ENCODE measurements at regions not wholly inside any gene's neighbourhood (a gene's known extent, or its start where the extent isn't known, plus 50 kb on each side); places are given as distances from the start of the nearest gene placed in this dataset.

GRCh38 chr16:82476786-82477185 lies 150.0 kb upstream of the CDH13 start:
- DNase-seq (ENCODE audit: low spot score): no peak
- in situ Hi-C loops (cut with MboI; ENCODE audit: low pct_unique_long_range_greater_than_20kb, low sequenced_read_pairs, unreplicated experiment): no loop called here
- TF ChIP-seq CTCF (IDR thresholded peaks at IDR 0.05; ENCODE audit: extremely low read depth, insufficient read depth, missing control alignments): no peak

- in situ Hi-C loops (cut with MboI; ENCODE audit: low pct_unique_long_range_greater_than_20kb, low sequenced_read_pairs, unreplicated experiment): no loop called here
- DNase-seq (ENCODE audit: low spot score): no peak
- TF ChIP-seq CTCF (IDR thresholded peaks at IDR 0.05; ENCODE audit: extremely low read depth, insufficient read depth, missing control alignments): no peak
These were observed 156.1 kb upstream of the CDH13 start for GRCh38 chr16:82470620-82471152.

GRCh38 chr16:82470016-82470415 lies 156.8 kb upstream of the CDH13 start:
- no peak for TF ChIP-seq CTCF (IDR thresholded peaks at IDR 0.05; ENCODE audit: extremely low read depth, insufficient read depth, missing control alignments)
- DNase-seq (ENCODE audit: low spot score): no peak
- in situ Hi-C loops (cut with MboI; ENCODE audit: low pct_unique_long_range_greater_than_20kb, low sequenced_read_pairs, unreplicated experiment): no loop called here

- in situ Hi-C loops (cut with MboI; ENCODE audit: low pct_unique_long_range_greater_than_20kb, low sequenced_read_pairs, unreplicated experiment): no loop called here
- no peak for TF ChIP-seq CTCF (IDR thresholded peaks at IDR 0.05; ENCODE audit: extremely low read depth, insufficient read depth, missing control alignments)
- no peak for DNase-seq (ENCODE audit: low spot score)
These were observed 162.6 kb upstream of the CDH13 start for GRCh38 chr16:82464187-82464586.

- TF ChIP-seq CTCF (IDR thresholded peaks at IDR 0.05; ENCODE audit: extremely low read depth, insufficient read depth, missing control alignments): no peak
- in situ Hi-C loops (cut with MboI; ENCODE audit: low pct_unique_long_range_greater_than_20kb, low sequenced_read_pairs, unreplicated experiment): no loop called here
- no peak for DNase-seq (ENCODE audit: low spot score)
These were observed 166.0 kb upstream of the CDH13 start for GRCh38 chr16:82460766-82461165.

GRCh38 chr16:82459580-82460256 lies 167.1 kb upstream of the CDH13 start:
- DNase-seq (ENCODE audit: low spot score): no peak
- in situ Hi-C loops (cut with MboI; ENCODE audit: low pct_unique_long_range_greater_than_20kb, low sequenced_read_pairs, unreplicated experiment): no loop called here
- TF ChIP-seq CTCF (IDR thresholded peaks at IDR 0.05; ENCODE audit: extremely low read depth, insufficient read depth, missing control alignments): no peak
